Naive thymus-derived CD8-positive, alpha-beta T cell (primary cell): ENCODE measurements at regions not wholly inside any gene's neighbourhood (a gene's known extent, or its start where the extent isn't known, plus 50 kb on each side); places are given as distances from the start of the nearest gene placed in this dataset.

Source experiments
- ATAC-seq, 2 donors: fragments of 150-1000 bp; cut with Tn5 transposase in 1 of 2; sonication (Bioruptor Pico), chemical (Tn5 transposase) in 1 of 2; 1 replicate in 1 of 2; 2 replicates in 1 of 2; pipeline ENCODE4 v1.10.0; 2021; ENCODE audit warnings: mild to moderate bottlenecking in 2 of 2, moderate library complexity in 2 of 2
- POLR2A ChIA-PET: fragments of 350-600 bp; sonication (Branson Sonifier 250); formaldehyde crosslinking; loops from one replicate; lab custom pipeline; 2021; ENCODE audit warnings: antibody characterized with exemption; lab: Charles Lee
- DNase-seq, 10 donors: peaks; one replicate each; pipeline versions ENCODE4 v3.0.0 to v3.0.0-alpha.2; 2020 to 2022
- H3K27ac Mint-ChIP-seq, 10 donors: one replicate each; pipeline ENCODE4 v1.8.0; 2020 to 2022; ENCODE audit warnings: mild to moderate bottlenecking in 10 of 10, mixed read lengths in 10 of 10, moderate library complexity in 4 of 10, inconsistent platforms in 1 of 10
- H3K27me3 Mint-ChIP-seq, 5 donors: one replicate each; pipeline ENCODE4 v1.8.0; 2021 to 2022; ENCODE audit warnings: mixed read lengths in 5 of 5
- H3K36me3 Mint-ChIP-seq, 3 donors: one replicate each; pipeline ENCODE4 v1.8.0; 2020 to 2022; ENCODE audit warnings: mixed read lengths in 3 of 3, mild to moderate bottlenecking in 2 of 3, inconsistent platforms in 1 of 3
- H3K4me1 Mint-ChIP-seq, 4 donors: one replicate each; pipeline ENCODE4 v1.8.0; 2021 to 2022; ENCODE audit warnings: mixed read lengths in 4 of 4
- H3K4me3 Mint-ChIP-seq, 10 donors: one replicate each; pipeline ENCODE4 v1.8.0; 2020 to 2022; ENCODE audit warnings: mild to moderate bottlenecking in 10 of 10, mixed read lengths in 10 of 10, moderate library complexity in 6 of 10, inconsistent platforms in 1 of 10
- H3K9me3 Mint-ChIP-seq, 9 donors: one replicate each; pipeline ENCODE4 v1.8.0; 2020 to 2022; ENCODE audit warnings: mixed read lengths in 9 of 9, mild to moderate bottlenecking in 3 of 9, inconsistent platforms in 1 of 9, moderate library complexity in 1 of 9

- peaks cover 5 to 18% (median 8%) of the 10 kb centered on the region in 4 donors for H3K4me1 Mint-ChIP-seq
- peaks cover 0 to 2% (median 0%) of the 10 kb centered on the region in 3 donors for H3K36me3 Mint-ChIP-seq
- H3K27ac Mint-ChIP-seq = no peak overlapping the region
- POLR2A ChIA-PET = no interaction called here
- ATAC-seq = no peak
- no peak overlapping the region for H3K4me3 Mint-ChIP-seq
- peaks cover 5 to 28% (median 16%) of the 10 kb centered on the region in 5 donors for H3K27me3 Mint-ChIP-seq
- no peak for DNase-seq
- peaks cover 0 to 8% (median 2%) of the 10 kb centered on the region in 9 donors for H3K9me3 Mint-ChIP-seq
Observed at GRCh38 chr6:139917951-139918630, 543.6 kb upstream of the CITED2 start.

- DNase-seq (no peak), ATAC-seq (no peak)
- Mint-ChIP-seq H3K27ac (no peak overlapping the region), H3K27me3 (peaks cover 2 to 19% (median 8%) of the 10 kb centered on the region in 5 donors), H3K9me3 (peaks cover 0 to 8% (median 2%) of the 10 kb centered on the region in 9 donors), H3K4me1 (peaks cover under 1 to 8% (median 2%) of the 10 kb centered on the region in 4 donors), H3K4me3 (no peak overlapping the region), H3K36me3 (peaks cover 0 to 2% (median 0%) of the 10 kb centered on the region in 3 donors)
- POLR2A ChIA-PET = no interaction called here
Observed at GRCh38 chr6:139914910-139915309, 540.5 kb upstream of the CITED2 start.

GRCh38 chr6:139912735-139913400 is 538.4 kb upstream of the CITED2 start:
- peaks cover 0 to 8% (median 2%) of the 10 kb centered on the region in 9 donors for H3K9me3 Mint-ChIP-seq
- no peak overlapping the region for H3K4me3 Mint-ChIP-seq
- DNase-seq (no peak), ATAC-seq (no peak)
- POLR2A ChIA-PET = no interaction called here
- peaks cover 0 to 2% (median 0%) of the 10 kb centered on the region in 3 donors for H3K36me3 Mint-ChIP-seq
- H3K4me1 Mint-ChIP-seq = no peaks in the 10 kb centered on the region
- H3K27me3 Mint-ChIP-seq = peaks cover 2 to 12% (median 6%) of the 10 kb centered on the region in 5 donors
- H3K27ac Mint-ChIP-seq = no peak overlapping the region

- H3K27me3 Mint-ChIP-seq = peaks cover 0 to 9% (median 4%) of the 10 kb centered on the region in 5 donors
- no peaks in the 10 kb centered on the region for H3K4me1 Mint-ChIP-seq
- H3K4me3 Mint-ChIP-seq = no peak overlapping the region
- ATAC-seq = no peak
- peaks cover 0 to 2% (median 0%) of the 10 kb centered on the region in 3 donors for H3K36me3 Mint-ChIP-seq
- H3K27ac Mint-ChIP-seq = no peak overlapping the region
- DNase-seq = no peak
- POLR2A ChIA-PET = no interaction called here
- peaks cover 0 to 7% (median under 1%) of the 10 kb centered on the region in 9 donors for H3K9me3 Mint-ChIP-seq
Observed at GRCh38 chr6:139909992-139910391, 535.5 kb upstream of the CITED2 start.

- Mint-ChIP-seq H3K9me3 (no peaks in the 10 kb centered on the region), H3K27ac (no peak overlapping the region), H3K36me3 (no peaks in the 10 kb centered on the region), H3K4me3 (no peak overlapping the region), H3K27me3 (peaks cover 0 to 10% (median 2%) of the 10 kb centered on the region in 5 donors), H3K4me1 (peaks cover 0 to 7% (median 0%) of the 10 kb centered on the region in 4 donors)
- no peak for ATAC-seq
- DNase-seq = no peak
- POLR2A ChIA-PET = no interaction called here
Observed at GRCh38 chr6:139905404-139906052, 531.1 kb upstream of the CITED2 start.

GRCh38 chr6:139904568-139904967 is 530.1 kb upstream of the CITED2 start:
- DNase-seq (no peak), ATAC-seq (no peak)
- POLR2A ChIA-PET = no interaction called here
- peaks cover 0 to 10% (median 2%) of the 10 kb centered on the region in 5 donors for H3K27me3 Mint-ChIP-seq
- no peak overlapping the region for H3K4me3 Mint-ChIP-seq
- peaks cover 0 to 7% (median 0%) of the 10 kb centered on the region in 4 donors for H3K4me1 Mint-ChIP-seq
- no peaks in the 10 kb centered on the region for H3K9me3 Mint-ChIP-seq
- no peaks in the 10 kb centered on the region for H3K36me3 Mint-ChIP-seq
- H3K27ac Mint-ChIP-seq = no peak overlapping the region

GRCh38 chr6:139904158-139904533 is 529.7 kb upstream of the CITED2 start:
- DNase-seq = no peak
- POLR2A ChIA-PET = no interaction called here
- Mint-ChIP-seq H3K36me3 (no peaks in the 10 kb centered on the region), H3K4me3 (no peak overlapping the region), H3K27me3 (peaks cover 0 to 10% (median 2%) of the 10 kb centered on the region in 5 donors), H3K4me1 (peaks cover 0 to 7% (median 0%) of the 10 kb centered on the region in 4 donors), H3K27ac (no peak overlapping the region), H3K9me3 (no peaks in the 10 kb centered on the region)
- no peak for ATAC-seq

- H3K4me1 Mint-ChIP-seq = peaks cover 0 to 7% (median 0%) of the 10 kb centered on the region in 4 donors
Observed at GRCh38 chr6:139903411-139904157, 529.1 kb upstream of the CITED2 start.

GRCh38 chr6:139895205-139895793 is 520.9 kb upstream of the CITED2 start:
- DNase-seq (no peak), ATAC-seq (no peak)
- POLR2A ChIA-PET = no interaction called here
- no peak overlapping the region for H3K4me3 Mint-ChIP-seq
- H3K27ac Mint-ChIP-seq = no peak overlapping the region
- H3K9me3 Mint-ChIP-seq = no peaks in the 10 kb centered on the region
- no peaks in the 10 kb centered on the region for H3K4me1 Mint-ChIP-seq
- H3K36me3 Mint-ChIP-seq = no peaks in the 10 kb centered on the region
- H3K27me3 Mint-ChIP-seq = peaks cover 0 to 2% (median 0%) of the 10 kb centered on the region in 5 donors

More at GRCh38 chr6:139903411-139904157, 529.1 kb upstream of the CITED2 start:
- Mint-ChIP-seq H3K9me3 (no peaks in the 10 kb centered on the region), H3K27me3 (peaks cover 0 to 10% (median 2%) of the 10 kb centered on the region in 5 donors), H3K36me3 (no peaks in the 10 kb centered on the region), H3K4me3 (no peak overlapping the region), H3K27ac (no peak overlapping the region)
- no peak for DNase-seq
- no peak for ATAC-seq
- POLR2A ChIA-PET = no interaction called here

GRCh38 chr6:139894271-139894670 is 519.8 kb upstream of the CITED2 start:
- POLR2A ChIA-PET = no interaction called here
- H3K4me3 Mint-ChIP-seq = no peak overlapping the region
- no peak overlapping the region for H3K27ac Mint-ChIP-seq
- no peaks in the 10 kb centered on the region for H3K9me3 Mint-ChIP-seq
- no peaks in the 10 kb centered on the region for H3K36me3 Mint-ChIP-seq
- no peak for ATAC-seq
- peaks cover 0 to 8% (median 0%) of the 10 kb centered on the region in 5 donors for H3K27me3 Mint-ChIP-seq
- DNase-seq = no peak
- H3K4me1 Mint-ChIP-seq = no peaks in the 10 kb centered on the region

GRCh38 chr6:139891471-139891870 is 517.0 kb upstream of the CITED2 start:
- H3K36me3 Mint-ChIP-seq = no peaks in the 10 kb centered on the region
- POLR2A ChIA-PET = no interaction called here
- H3K27me3 Mint-ChIP-seq = peaks cover 0 to 20% (median 0%) of the 10 kb centered on the region in 5 donors
- ATAC-seq (no peak), DNase-seq (no peak)
- no peak overlapping the region for H3K27ac Mint-ChIP-seq
- H3K4me1 Mint-ChIP-seq = no peaks in the 10 kb centered on the region
- no peak overlapping the region for H3K4me3 Mint-ChIP-seq
- no peaks in the 10 kb centered on the region for H3K9me3 Mint-ChIP-seq

- no peak for ATAC-seq
- Mint-ChIP-seq H3K4me3 (no peak overlapping the region), H3K36me3 (no peaks in the 10 kb centered on the region), H3K9me3 (no peaks in the 10 kb centered on the region), H3K4me1 (peaks cover 0 to 4% (median 0%) of the 10 kb centered on the region in 4 donors), H3K27ac (no peak overlapping the region), H3K27me3 (peaks cover 0 to 20% (median 0%) of the 10 kb centered on the region in 5 donors)
- POLR2A ChIA-PET = no interaction called here
- no peak for DNase-seq
Observed at GRCh38 chr6:139888681-139889122, 514.3 kb upstream of the CITED2 start.
